CD1c-positive myeloid dendritic cell (primary cell): ENCODE measurements at regions not wholly inside any gene's neighbourhood (a gene's known extent, or its start where the extent isn't known, plus 50 kb on each side); places are given as distances from the start of the nearest gene placed in this dataset.

ENCODE experiments used
- DNase-seq: peaks from one replicate; pipeline ENCODE4 v3.0.0-alpha.2; 2016; ENCODE audit errors: extremely low spot score

DNA sequence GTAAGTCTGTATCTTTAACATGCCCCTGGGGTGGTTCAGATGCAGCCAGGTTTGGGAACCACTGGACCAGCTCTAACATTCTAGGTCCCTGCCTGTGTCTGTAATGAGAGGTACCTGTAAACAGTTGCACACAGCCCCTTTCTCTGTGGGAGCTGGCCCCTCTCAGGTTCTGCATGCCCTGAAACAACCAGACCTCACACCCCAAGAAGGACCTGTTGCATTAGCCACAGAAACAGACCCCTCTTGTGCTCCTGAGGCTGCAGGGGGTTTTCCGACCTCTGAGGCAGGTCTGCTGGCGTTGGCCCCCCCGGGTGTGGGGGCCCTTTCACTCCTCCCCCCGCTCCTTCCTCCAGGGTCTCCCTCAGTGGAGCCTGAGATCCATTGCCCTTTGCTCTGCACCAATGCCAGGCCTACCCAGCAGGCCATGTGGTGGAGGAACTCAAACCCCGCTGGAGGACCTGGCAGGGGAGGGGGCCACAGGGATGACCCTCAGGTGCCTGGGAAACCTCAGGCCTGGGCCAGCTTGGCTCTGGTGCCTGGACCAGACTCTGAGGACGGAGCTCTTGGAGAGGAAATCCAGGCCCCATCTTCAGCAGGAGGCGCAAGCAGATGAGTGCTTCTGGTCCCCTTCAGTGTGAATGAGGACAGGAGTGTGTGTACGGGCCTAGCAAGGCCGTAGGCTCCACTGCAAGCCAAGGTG, 61.4 kb upstream of the PJA1 start:
- DNase-seq: no peak

DNA sequence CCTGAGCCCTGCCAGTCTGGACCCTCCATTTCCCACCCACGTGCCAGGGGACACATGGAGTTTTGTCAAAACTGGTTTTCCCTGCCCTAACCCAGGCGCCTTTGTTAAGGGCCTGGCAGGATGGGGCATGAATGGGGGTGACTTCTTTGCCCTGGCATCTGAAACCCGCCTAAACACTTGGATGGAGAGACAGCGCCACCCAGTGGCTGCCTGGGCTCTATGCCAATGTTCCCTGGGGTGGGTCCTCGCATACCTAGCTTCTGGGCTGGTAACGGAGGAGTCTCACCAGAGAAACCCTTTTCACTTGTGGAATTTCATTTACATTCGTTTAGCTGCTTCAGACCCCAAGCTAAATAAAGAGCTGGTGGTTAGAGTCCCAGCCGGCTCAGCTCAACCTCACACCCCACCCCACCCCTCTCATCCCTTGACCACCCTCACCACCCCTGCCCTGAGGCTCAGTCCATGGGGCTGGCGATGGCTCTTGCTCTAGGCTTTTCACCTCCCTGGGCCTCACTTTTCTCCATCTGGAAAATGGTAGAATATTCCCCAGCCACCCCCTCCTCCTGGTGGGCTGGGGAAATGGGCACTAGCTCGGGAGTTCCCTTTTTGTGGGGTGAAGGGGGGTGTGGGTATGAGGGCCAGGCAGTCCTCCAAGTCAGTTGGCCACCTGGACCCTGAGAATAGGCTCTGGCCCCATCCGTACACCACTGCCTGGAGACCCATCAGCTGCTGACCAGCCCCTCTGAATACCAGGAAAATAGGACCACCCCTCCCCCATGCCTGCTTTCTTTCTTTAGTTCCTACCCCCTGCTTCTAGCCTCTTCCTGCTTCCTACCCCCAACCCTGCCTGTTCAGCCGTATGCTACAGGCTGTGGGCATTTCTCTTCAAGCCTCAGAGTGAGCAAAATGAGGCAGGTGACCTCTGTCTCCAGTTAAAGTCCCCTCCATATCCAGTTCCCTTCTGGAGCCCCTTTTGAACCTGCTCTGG, 57.1 kb upstream of the PJA1 start:
- DNase-seq: peak; percentile 69

DNA sequence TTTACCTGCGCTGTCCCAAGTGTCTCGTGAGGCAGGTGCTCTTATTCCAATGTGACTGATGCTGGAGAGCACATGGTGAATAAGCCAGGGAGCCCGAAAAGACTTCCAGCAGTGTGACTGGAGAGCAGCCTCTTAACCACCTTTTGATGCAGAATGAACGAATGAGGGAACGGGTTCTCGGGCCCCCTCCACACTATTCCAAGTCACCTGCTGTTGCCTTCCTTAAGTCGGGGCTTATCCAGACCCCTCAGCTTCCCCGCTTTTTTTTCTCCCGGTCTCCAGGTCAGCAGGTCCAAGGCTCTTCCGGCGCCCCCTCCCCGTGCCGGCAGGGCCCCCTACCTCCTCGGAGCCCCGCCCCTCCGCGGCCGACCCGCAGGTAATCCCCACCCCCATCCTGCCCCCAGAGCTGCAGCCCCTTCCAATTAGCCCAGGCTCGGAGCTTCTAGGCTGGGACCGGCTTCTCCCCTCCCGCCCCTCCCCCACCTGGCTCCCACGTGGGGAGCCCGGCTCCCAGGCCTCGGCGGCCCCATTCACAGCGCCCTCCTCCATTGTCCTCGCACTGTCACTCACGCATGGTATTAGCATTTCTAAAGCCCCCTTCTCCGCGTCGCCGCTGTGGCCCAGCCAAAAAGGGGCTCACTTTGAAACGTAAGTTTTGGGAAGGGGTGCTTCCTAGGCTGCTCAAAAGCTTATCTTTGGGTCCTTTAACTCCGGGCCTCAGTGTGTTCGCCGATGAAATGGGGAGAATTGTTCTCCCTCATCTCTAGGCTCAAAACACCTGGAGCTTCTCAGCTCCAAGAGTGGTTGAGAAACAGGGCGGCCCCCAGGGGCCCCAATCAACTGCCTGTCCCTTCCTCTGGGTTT, 56.2 kb upstream of the PJA1 start:
- DNase-seq: no peak

DNA sequence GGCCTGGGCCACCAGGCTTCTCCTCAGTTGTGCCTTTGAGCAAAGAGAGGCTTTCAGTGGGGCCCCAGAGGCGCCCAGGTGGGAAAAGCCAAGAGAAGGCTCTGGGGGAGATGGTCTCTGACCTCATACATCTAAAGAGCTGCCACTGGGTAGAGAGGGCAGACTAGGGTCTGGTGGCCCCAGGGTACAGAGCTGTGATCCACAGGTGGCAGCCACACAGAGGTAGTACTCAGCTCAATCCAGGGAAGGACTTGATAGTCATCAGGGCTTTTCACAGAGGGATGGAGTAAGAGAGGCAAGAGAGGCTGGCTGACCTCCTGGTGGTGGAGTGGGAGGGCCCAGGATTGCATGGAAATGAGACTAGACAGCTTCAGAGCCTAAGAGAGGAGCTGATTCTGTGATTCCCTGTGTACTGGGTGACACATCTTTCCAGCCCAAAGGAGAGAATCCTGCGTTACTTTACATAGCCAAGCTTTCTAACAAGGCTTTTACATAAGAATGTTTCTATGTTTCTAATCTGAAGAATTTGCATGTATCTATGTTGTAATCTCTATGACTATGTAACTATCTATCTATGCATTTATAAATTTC, 53.2 kb upstream of the PJA1 start:
- DNase-seq: no peak

DNA sequence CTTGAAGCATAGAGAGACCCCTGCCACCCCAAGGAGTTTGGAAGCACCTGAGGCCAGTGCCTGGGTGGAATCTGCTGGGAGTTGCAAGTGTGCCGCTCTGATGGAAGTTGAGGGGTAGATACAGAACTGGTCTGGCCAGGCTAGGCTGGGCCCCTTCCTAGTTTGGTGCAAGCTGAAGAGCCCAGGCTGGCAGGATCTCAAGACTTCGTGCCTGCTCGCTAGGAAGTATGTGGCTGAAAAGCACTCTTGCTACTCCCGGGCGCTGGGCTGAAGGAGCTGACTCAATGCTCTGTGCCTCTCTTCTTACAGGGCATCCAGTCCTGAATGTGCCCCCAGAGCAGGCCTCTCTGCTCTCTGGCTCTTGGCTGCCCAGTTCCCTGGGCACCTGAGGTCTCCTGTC, 51.7 kb upstream of the PJA1 start:
- no peak for DNase-seq

DNA sequence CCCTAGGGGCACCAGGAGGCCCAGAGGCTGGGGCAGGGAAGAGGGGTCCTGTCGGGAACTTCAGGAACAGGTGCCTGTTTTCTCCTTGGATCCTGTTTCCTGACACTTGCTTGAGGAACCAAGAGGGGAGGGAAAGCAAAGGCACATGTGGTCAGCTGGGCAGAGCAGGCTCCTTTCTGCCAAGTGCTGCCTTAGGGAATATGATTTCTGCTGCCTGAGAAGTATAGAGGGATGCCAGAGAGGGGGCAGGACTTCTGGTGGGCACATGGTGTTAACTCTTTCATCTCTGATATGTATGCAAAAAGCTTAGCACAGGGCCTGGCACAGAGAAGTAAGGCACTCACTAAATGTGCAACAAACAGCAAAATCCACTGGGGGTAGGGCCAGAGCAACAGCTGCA, 51.2 kb upstream of the PJA1 start:
- no peak for DNase-seq

DNA sequence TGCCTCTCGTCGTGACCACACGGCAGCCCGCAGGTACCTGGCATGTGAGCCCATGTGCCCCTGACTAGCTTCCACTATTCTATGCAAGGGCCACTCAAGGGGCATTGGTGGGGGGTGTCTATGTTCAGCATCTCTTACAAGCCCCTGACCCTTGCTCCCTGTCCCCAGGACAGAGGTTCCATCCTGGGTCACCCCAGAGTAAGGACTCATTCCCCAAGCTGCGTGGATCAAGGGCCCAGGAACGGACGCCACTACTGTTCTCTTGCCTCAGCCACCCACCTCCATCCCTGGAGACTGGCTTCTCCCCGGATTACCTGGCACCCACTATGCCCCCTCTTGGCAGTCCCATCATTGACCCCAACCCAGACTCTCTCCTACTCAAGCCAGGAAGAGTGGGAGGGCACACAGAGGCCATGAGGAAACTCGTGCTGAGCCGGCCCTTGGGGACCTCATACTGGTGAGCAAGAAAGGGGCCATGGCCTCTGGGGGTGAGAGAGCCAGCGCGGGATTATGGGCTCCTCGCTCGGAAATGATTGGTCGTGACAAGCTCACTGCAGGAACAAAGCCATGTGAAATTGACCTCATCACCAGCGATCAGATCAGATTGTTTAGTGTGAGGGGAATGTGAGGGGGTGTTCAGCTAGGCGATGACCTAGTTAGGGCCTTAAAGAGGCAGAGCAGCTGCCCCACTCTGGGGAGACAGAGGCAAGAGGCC, 50.1 kb upstream of the PJA1 start:
- no peak for DNase-seq
